ENCODE measurements at regions not wholly inside any gene's neighbourhood (a gene's known extent, or its start where the extent isn't known, plus 50 kb on each side); places are given as distances from the start of the nearest gene placed in this dataset.

GRCh38 chr2:107338571-107338970 is 452.6 kb upstream of the ST6GAL2 start:
- ChIA-PET POLR2A (no interaction called here), CTCF (no interaction called here)
- H3K4me1 ChIP-seq (ENCODE audit: insufficient read depth, low read length), result no peaks in the 10 kb centered on the region
- ATAC-seq (ENCODE audit: poor library complexity) (no peak), DNase-seq (no peak)
- Mint-ChIP-seq H3K27me3 (no peaks in the 10 kb centered on the region), H3K4me3 (no peak overlapping the region), H3K27ac (no peak overlapping the region), H3K4me1 (ENCODE audit: low read depth) (no peaks in the 10 kb centered on the region), H3K9me3 (peaks cover 11% of the 10 kb centered on the region), H3K36me3 (ENCODE audit: low read depth) (no peaks in the 10 kb centered on the region)
- no peak overlapping the region for H3K27ac ChIP-seq (ENCODE audit: low read depth in 1 of 2, low read length in 2 of 2)
- no peak overlapping the region for H3K4me3 ChIP-seq (ENCODE audit: low read length)
- peaks cover 0 to 6% of the 10 kb centered on the region in 2 experiments for H3K9me3 ChIP-seq (ENCODE audit: control insufficient read depth in 1 of 2, insufficient read depth in 1 of 2, low read length in 2 of 2)
- intact Hi-C loops (cut with DNase I, micrococcal nuclease), result no loop called here
- TF ChIP-seq CTCF (IDR thresholded peaks at IDR 0.05), result no peak
- H3K36me3 ChIP-seq (ENCODE audit: insufficient read depth, low read length), result no peaks in the 10 kb centered on the region
- no peaks in the 10 kb centered on the region for H3K27me3 ChIP-seq (ENCODE audit: control insufficient read depth in 1 of 2, insufficient read depth in 2 of 2, low read length in 2 of 2)

- H3K27me3 Mint-ChIP-seq, result no peaks in the 10 kb centered on the region
- H3K9me3 Mint-ChIP-seq, result peaks cover 9% of the 10 kb centered on the region
- DNase-seq, result no peak
- H3K27ac Mint-ChIP-seq, result no peak overlapping the region
- TF ChIP-seq CTCF (IDR thresholded peaks at IDR 0.05), result no peak
- POLR2A ChIA-PET, result no interaction called here
- H3K36me3 Mint-ChIP-seq (ENCODE audit: low read depth), result no peaks in the 10 kb centered on the region
- no peak for ATAC-seq (ENCODE audit: poor library complexity)
- Histone ChIP-seq H3K27ac (ENCODE audit: low read depth in 1 of 2, low read length in 2 of 2) (no peak overlapping the region), H3K36me3 (ENCODE audit: insufficient read depth, low read length) (no peaks in the 10 kb centered on the region), H3K9me3 (ENCODE audit: control insufficient read depth in 1 of 2, insufficient read depth in 1 of 2, low read length in 2 of 2) (peaks cover 0 to 4% of the 10 kb centered on the region in 2 experiments), H3K4me1 (ENCODE audit: insufficient read depth, low read length) (no peaks in the 10 kb centered on the region), H3K4me3 (ENCODE audit: low read length) (no peak overlapping the region), H3K27me3 (ENCODE audit: control insufficient read depth in 1 of 2, insufficient read depth in 2 of 2, low read length in 2 of 2) (no peaks in the 10 kb centered on the region)
- no peak overlapping the region for H3K4me3 Mint-ChIP-seq
- no peaks in the 10 kb centered on the region for H3K4me1 Mint-ChIP-seq (ENCODE audit: low read depth)
- CTCF ChIA-PET, result interaction anchor here (1.1 kb wide), 1 partner anchor 24 kb away, joined by 3 read pairs; no protein-coding TSS in a partner anchor
- intact Hi-C loops (cut with DNase I, micrococcal nuclease), result no loop called here
These were observed 455.0 kb upstream of the ST6GAL2 start for GRCh38 chr2:107340955-107341354.

GRCh38 chr2:107349329-107349728 is 463.4 kb upstream of the ST6GAL2 start:
- no peak for TF ChIP-seq CTCF (IDR thresholded peaks at IDR 0.05)
- no peak overlapping the region for H3K27ac ChIP-seq (ENCODE audit: low read depth in 1 of 2, low read length in 2 of 2)
- no peak for DNase-seq
- Mint-ChIP-seq H3K4me3 (no peak overlapping the region), H3K9me3 (peaks cover 12% of the 10 kb centered on the region), H3K27ac (no peak overlapping the region), H3K4me1 (ENCODE audit: low read depth) (no peaks in the 10 kb centered on the region), H3K36me3 (ENCODE audit: low read depth) (no peaks in the 10 kb centered on the region), H3K27me3 (no peaks in the 10 kb centered on the region)
- CTCF ChIA-PET, result no interaction called here
- H3K36me3 ChIP-seq (ENCODE audit: insufficient read depth, low read length), result no peaks in the 10 kb centered on the region
- ATAC-seq (ENCODE audit: poor library complexity), result no peak
- no peaks in the 10 kb centered on the region for H3K27me3 ChIP-seq (ENCODE audit: control insufficient read depth in 1 of 2, insufficient read depth in 2 of 2, low read length in 2 of 2)
- POLR2A ChIA-PET, result no interaction called here
- no peaks in the 10 kb centered on the region for H3K4me1 ChIP-seq (ENCODE audit: insufficient read depth, low read length)
- H3K9me3 ChIP-seq (ENCODE audit: control insufficient read depth in 1 of 2, insufficient read depth in 1 of 2, low read length in 2 of 2), result peaks cover 4% of the 10 kb centered on the region in 2 experiments
- no peak overlapping the region for H3K4me3 ChIP-seq (ENCODE audit: low read length)
- intact Hi-C loops (cut with DNase I, micrococcal nuclease), result no loop called here
